ENCODE measurements at regions not wholly inside any gene's neighbourhood (a gene's known extent, or its start where the extent isn't known, plus 50 kb on each side); places are given as distances from the start of the nearest gene placed in this dataset.

GRCh38 chr11:104547996-104548661, 350.1 kb downstream of the CASP12 start:
- TF ChIP-seq POLR2A (IDR thresholded peaks at IDR 0.05; ENCODE audit: extremely low read depth, insufficient read length) = no peak
- TF ChIP-seq MAX (IDR thresholded peaks at IDR 0.05; ENCODE audit: low read depth, low read length) = no peak
- no peak for TF ChIP-seq MYC (IDR thresholded peaks at IDR 0.05; ENCODE audit: low read depth, low read length)
- TF ChIP-seq CTCF (IDR thresholded peaks at IDR 0.05; ENCODE audit: low read depth, low read length) = peak; percentile 11
- H3K4me3 ChIP-seq (ENCODE audit: low read depth, low read length) = no peak overlapping the region
- peak; percentile 16 for DNase-seq (ENCODE audit: low read depth)

- TF ChIP-seq POLR2A (IDR thresholded peaks at IDR 0.05; ENCODE audit: extremely low read depth, insufficient read length) = no peak
- TF ChIP-seq MAX (IDR thresholded peaks at IDR 0.05; ENCODE audit: low read depth, low read length) = no peak
- TF ChIP-seq MYC (IDR thresholded peaks at IDR 0.05; ENCODE audit: low read depth, low read length) = no peak
- TF ChIP-seq CTCF (IDR thresholded peaks at IDR 0.05; ENCODE audit: low read depth, low read length) = no peak
- no peak for DNase-seq (ENCODE audit: low read depth)
- H3K4me3 ChIP-seq (ENCODE audit: low read depth, low read length) = no peak overlapping the region
Observed at GRCh38 chr11:104546501-104546900, 351.8 kb downstream of the CASP12 start.

GRCh38 chr11:104541701-104542100, 356.6 kb downstream of the CASP12 start:
- TF ChIP-seq MAX (IDR thresholded peaks at IDR 0.05; ENCODE audit: low read depth, low read length) (no peak), POLR2A (IDR thresholded peaks at IDR 0.05; ENCODE audit: extremely low read depth, insufficient read length) (no peak), CTCF (IDR thresholded peaks at IDR 0.05; ENCODE audit: low read depth, low read length) (no peak), MYC (IDR thresholded peaks at IDR 0.05; ENCODE audit: low read depth, low read length) (no peak)
- H3K4me3 ChIP-seq (ENCODE audit: low read depth, low read length) = no peak overlapping the region
- DNase-seq (ENCODE audit: low read depth) = no peak

- no peak for TF ChIP-seq MYC (IDR thresholded peaks at IDR 0.05; ENCODE audit: low read depth, low read length)
- DNase-seq (ENCODE audit: low read depth) = no peak
- no peak overlapping the region for H3K4me3 ChIP-seq (ENCODE audit: low read depth, low read length)
Observed at GRCh38 chr11:104538313-104538712, 359.9 kb downstream of the CASP12 start.

GRCh38 chr11:104534278-104534677, 364.0 kb downstream of the CASP12 start:
- no peak for TF ChIP-seq MAX (IDR thresholded peaks at IDR 0.05; ENCODE audit: low read depth, low read length)
- no peak for TF ChIP-seq CTCF (IDR thresholded peaks at IDR 0.05; ENCODE audit: low read depth, low read length)
- no peak for TF ChIP-seq POLR2A (IDR thresholded peaks at IDR 0.05; ENCODE audit: extremely low read depth, insufficient read length)
- TF ChIP-seq MYC (IDR thresholded peaks at IDR 0.05; ENCODE audit: low read depth, low read length) = no peak
- peak; percentile 77 for DNase-seq (ENCODE audit: low read depth)
- no peak overlapping the region for H3K4me3 ChIP-seq (ENCODE audit: low read depth, low read length)

GRCh38 chr11:104531894-104532293, 366.4 kb downstream of the CASP12 start:
- TF ChIP-seq CTCF (IDR thresholded peaks at IDR 0.05; ENCODE audit: low read depth, low read length) = no peak
- peak; percentile 62 for DNase-seq (ENCODE audit: low read depth)
- no peak overlapping the region for H3K4me3 ChIP-seq (ENCODE audit: low read depth, low read length)
